ENCODE measurements at regions not wholly inside any gene's neighbourhood (a gene's known extent, or its start where the extent isn't known, plus 50 kb on each side); places are given as distances from the start of the nearest gene placed in this dataset.
"Not testable (repeated sequence)": the region's sequence is repeated elsewhere in the genome, so short reads cannot be mapped to it uniquely, and the experiment has no call there.

DNA sequence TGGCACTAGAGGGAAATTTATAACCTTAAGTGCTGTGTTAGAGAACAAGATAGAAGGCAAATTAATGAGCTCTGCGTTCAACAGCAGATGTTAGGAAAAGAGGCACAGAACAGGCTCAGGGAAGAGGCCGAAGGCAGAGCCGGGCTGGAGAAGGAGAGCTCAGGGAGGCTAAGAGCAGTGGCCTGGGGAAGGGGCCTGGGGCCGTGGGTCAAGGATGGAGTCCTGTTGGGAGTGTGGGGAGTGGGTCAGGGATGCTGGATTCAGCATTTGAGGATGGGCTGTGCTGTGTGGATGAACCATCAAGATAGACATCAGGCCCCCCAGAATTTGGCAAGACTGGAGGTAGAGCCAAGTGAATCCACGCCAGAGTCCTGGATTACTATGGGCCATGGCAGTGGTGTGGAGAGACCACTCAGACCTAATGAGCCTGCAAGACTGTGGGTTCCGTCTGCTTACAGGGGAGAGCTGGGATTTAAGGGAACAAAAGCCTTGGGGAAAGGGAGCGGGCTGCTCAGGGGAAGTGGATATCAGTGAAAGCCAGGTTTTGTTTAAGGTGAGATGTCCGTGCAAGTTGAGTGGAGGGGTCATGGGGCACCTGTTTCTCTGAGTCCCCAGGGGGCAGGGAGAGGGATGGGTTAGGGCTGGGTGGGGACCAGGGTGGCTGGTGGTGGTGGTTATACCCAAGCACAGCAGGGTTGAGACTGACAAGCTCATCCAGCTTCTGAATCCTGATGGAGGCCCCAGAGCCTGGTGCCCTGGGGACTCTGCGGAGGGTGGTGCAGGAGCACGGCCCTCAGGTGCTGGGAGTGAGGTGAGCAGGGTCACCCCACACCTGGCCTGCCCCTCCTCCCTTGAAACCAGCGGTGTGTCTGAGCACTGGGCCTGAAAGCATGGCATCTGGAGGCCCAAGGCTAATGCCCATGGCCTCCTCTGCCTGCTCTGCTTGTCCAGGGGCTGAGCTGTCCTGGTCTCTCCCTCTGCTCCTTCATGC, 101.7 kb downstream of the BMS1 start:
- Mint-ChIP-seq H3K27me3 (peaks cover 15 to 19% of the 10 kb centered on the region in 2 donors), H3K4me3 (no peak overlapping the region), H3K27ac (no peak overlapping the region), H3K4me1 (ENCODE audit: low read depth in 2 of 2) (no peaks in the 10 kb centered on the region), H3K9me3 (peaks cover 8 to 9% of the 10 kb centered on the region in 2 donors), H3K36me3 (ENCODE audit: insufficient read depth) (no peaks in the 10 kb centered on the region)
- ATAC-seq (replicated peaks) (no peak), DNase-seq (no peak)

DNA sequence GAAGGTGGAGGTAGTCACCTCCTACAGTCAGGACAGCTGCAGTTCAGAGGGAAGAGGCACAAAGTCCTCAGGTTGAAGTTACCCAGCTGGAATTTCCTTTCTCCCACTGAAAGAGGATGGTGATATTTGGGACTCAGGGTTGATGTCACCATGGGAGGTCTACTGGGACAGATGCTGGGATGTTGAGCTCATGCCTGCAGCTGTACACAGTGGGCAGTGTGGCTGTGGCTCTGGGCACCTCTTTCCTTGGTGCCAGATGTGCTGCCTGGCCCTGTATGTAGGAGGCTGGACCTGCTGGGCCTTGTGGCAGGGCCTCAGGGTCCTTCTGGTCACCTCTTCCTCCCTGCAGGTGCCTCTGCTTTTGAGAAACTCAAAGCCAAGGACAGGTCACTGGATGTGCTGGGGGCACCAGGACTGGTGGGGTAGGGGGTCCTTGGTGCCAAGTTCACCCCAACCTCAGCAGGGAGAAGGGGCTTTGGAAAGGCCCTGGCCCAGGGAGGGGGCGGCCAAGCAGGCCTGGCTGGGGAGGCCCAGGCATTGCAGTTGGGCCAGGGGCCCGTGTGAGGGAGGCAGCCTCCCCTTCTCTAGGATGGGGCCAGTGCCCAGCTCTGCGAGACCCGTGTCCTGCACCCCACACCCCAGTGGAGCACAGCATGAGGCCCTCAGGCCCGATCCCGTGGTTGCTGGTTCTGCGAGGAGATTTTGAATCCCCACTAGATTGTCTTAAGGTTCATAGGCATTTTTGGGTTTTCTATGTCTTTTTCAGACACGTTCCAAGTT, 103.1 kb downstream of the BMS1 start:
- no peak overlapping the region for H3K27ac Mint-ChIP-seq
- H3K4me3 Mint-ChIP-seq: no peak overlapping the region
- peaks cover 17% of the 10 kb centered on the region in 2 donors for H3K27me3 Mint-ChIP-seq
- H3K36me3 Mint-ChIP-seq (ENCODE audit: insufficient read depth): no peaks in the 10 kb centered on the region
- H3K9me3 Mint-ChIP-seq: peaks cover 8 to 9% of the 10 kb centered on the region in 2 donors
- no peak for ATAC-seq (replicated peaks)
- no peak for DNase-seq
- no peaks in the 10 kb centered on the region for H3K4me1 Mint-ChIP-seq (ENCODE audit: low read depth in 2 of 2)

DNA sequence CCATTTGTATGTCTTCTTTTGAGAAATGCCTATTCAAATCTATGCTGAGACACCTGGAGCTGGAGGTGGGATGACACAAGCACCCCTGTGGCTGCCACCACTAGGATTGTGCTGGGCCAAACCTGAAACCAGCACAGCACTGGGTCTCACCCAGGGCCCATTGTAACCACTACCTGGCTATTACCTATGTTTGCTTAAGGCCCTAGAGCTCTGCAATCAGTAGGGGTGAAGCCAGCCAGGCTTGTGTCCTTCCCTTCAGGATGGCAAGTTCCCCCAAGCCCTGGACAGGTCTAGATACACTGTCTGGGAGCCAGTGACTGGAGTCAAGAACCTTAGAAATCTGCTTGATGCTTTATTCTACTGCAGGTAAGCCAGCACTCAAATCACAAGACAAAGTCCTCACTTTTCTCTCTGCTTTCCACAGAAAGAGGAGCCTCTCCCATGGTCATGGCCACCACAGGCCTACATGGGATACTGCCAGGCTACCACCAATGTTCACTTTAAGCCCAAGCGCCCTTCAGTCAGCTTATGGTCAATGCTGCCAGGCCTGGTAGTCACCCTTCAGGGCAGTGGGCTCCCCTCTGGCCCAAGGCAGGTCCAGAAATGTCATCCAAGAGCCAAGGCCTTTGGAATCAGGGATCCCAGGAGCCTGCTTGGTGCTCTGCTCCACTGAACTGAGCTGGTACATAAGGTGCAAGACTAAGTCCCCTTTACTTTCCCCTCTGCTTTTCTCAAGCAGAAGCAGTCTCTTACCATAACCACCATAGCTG, 105.3 kb downstream of the BMS1 start:
- Mint-ChIP-seq H3K4me3 (no peak overlapping the region), H3K4me1 (ENCODE audit: low read depth in 2 of 2) (no peaks in the 10 kb centered on the region), H3K27me3 (peaks cover 21 to 29% of the 10 kb centered on the region in 2 donors), H3K36me3 (ENCODE audit: insufficient read depth) (no peaks in the 10 kb centered on the region), H3K27ac (no peak overlapping the region), H3K9me3 (no peaks in the 10 kb centered on the region)
- ATAC-seq (replicated peaks): no peak
- DNase-seq: no peak

DNA sequence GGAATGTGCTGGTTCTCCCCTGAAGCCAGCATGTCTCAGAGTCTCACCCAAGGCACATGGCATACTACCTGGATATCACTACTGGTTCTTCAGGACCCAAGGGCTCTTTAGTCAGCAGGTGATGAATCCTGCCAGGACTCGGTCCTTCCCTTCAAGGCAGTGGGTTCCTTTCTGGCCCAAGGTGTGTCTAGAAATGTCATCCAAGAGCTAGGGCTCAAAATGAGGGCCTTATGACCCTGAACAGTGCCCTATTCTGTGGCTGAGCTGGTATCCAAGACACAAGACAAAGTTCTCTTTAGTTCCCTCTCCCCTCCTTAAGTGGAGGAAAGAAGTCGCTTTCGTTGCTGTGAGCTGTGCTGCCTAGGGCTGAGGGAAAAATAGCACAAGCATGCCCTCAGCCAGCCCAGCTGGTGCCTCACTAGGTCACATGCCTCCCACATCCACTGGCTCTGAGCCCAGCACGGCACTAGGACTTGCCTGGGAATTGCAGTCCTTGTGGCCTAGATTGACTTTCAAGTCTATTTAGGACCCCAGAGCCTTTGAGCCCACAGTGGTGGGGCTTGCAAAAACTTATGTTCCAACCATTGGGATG, 106.0 kb downstream of the BMS1 start:
- ATAC-seq (replicated peaks): no peak
- Mint-ChIP-seq H3K4me1 (ENCODE audit: low read depth in 2 of 2) (no peaks in the 10 kb centered on the region), H3K27me3 (peaks cover 22 to 29% of the 10 kb centered on the region in 2 donors), H3K27ac (no peak overlapping the region), H3K36me3 (ENCODE audit: insufficient read depth) (no peaks in the 10 kb centered on the region), H3K9me3 (no peaks in the 10 kb centered on the region), H3K4me3 (no peak overlapping the region)
- DNase-seq: no peak

DNA sequence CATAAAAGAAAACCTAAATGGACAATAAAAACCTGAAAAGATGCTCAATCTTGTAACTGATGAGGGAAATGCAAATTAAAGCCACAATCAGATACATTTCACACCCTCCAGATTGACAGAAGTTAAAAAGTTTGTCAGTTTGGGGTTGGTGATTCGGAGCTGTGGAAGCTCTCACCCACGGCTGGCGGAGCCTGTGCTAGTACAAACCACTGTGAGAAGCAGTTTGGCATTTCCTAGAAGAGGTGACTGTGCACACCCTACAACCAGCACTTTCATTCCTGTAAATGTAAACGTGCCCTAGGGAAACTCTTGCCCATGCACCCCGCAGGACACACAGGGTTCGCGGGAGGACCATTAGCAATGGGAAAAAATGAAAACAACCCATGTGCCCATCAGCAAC, 114.1 kb downstream of the BMS1 start:
- H3K4me3 Mint-ChIP-seq: no peak overlapping the region
- H3K27ac Mint-ChIP-seq: no peak overlapping the region
- no peak for ATAC-seq (replicated peaks)

DNA sequence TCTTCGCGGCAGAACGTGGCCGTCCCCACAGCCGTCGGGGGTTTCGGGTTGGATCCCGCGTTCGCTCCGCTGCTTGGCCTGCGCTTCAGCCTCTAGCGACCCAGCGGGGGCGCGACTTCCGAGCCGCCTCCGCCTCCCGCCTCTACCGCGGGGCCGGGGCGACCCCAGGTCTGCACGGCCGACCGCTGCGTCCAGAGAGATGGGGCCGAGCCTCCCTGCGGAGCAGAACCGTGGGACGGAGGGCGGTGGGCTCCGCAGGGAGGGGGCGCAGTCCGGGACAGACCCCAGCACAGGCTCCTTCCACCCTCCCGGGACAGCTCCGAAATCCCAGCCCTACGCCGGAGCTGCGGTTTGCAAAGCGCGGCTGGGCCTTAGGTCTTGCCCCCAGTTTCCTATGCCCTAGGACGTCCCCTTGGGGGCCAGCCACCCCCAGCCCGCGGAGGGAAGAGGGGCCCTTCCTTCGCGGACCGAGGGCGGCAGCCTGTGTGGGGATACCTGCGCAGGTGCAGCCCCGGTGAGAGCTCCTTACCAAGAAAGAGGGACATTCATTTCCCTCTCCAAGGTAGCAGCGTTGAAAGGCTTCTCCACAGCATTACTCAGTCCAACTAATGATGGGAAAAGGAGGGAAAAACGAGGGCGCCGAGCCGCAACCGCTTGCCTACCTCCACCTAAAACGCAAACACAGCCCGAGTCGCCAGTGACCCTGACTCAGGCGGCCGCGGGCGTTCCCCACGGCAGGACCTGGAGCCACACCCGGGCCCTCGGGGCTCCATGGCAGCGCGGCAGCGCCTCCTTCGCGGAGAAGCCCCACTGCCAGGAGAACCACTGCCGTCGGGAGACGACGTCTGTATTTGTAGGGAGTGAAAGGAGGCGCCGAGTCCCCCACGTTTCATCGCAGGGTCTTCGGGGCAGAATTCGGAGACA, 115.7 kb downstream of the BMS1 start:
- ATAC-seq (replicated peaks) (no peak), DNase-seq (no peak)
- Mint-ChIP-seq H3K27ac (no peak overlapping the region), H3K4me3 (no peak overlapping the region), H3K4me1 (ENCODE audit: low read depth in 2 of 2) (peaks cover 5 to 10% of the 10 kb centered on the region in 2 donors), H3K27me3 (peaks cover 45 to 74% of the 10 kb centered on the region in 2 donors), H3K36me3 (ENCODE audit: insufficient read depth) (peaks cover 3% of the 10 kb centered on the region), H3K9me3 (peaks cover 0 to 7% of the 10 kb centered on the region in 2 donors)

More for the DNA sequence above, 114.1 kb downstream of the BMS1 start:
- H3K36me3 Mint-ChIP-seq (ENCODE audit: insufficient read depth): peaks cover 3% of the 10 kb centered on the region
- H3K4me1 Mint-ChIP-seq (ENCODE audit: low read depth in 2 of 2): peaks cover 5 to 10% of the 10 kb centered on the region in 2 donors
- no peak for DNase-seq
- H3K9me3 Mint-ChIP-seq: peaks cover 0 to 4% of the 10 kb centered on the region in 2 donors
- peaks cover 35 to 59% of the 10 kb centered on the region in 2 donors for H3K27me3 Mint-ChIP-seq

DNA sequence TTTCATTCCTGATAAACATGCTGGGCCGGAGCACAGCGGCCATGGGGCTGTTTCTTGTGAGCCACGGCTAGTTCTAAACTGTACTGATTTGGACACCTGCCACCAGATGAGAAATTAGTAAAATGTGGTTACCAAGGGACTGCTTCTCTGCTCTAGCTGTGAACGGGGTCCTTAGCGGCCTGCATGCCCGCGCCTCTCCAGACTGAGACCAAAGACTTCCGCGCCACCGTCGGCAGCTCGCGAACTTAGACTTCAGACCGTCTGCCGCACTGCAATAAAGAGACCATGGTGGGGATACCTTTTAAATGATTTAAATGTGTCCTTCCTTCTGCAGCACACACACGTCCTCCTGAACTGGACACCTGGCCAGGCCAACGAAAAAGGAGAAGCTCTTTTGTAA, 116.4 kb downstream of the BMS1 start:
- peaks cover 39 to 77% of the 10 kb centered on the region in 2 donors for H3K27me3 Mint-ChIP-seq
- H3K4me1 Mint-ChIP-seq (ENCODE audit: low read depth in 2 of 2): peaks cover 5 to 10% of the 10 kb centered on the region in 2 donors
- no peak for DNase-seq
- peaks cover 3% of the 10 kb centered on the region for H3K36me3 Mint-ChIP-seq (ENCODE audit: insufficient read depth)
- H3K9me3 Mint-ChIP-seq: peaks cover 0 to 7% of the 10 kb centered on the region in 2 donors
- no peak overlapping the region for H3K4me3 Mint-ChIP-seq
- no peak for ATAC-seq (replicated peaks)
- no peak overlapping the region for H3K27ac Mint-ChIP-seq

DNA sequence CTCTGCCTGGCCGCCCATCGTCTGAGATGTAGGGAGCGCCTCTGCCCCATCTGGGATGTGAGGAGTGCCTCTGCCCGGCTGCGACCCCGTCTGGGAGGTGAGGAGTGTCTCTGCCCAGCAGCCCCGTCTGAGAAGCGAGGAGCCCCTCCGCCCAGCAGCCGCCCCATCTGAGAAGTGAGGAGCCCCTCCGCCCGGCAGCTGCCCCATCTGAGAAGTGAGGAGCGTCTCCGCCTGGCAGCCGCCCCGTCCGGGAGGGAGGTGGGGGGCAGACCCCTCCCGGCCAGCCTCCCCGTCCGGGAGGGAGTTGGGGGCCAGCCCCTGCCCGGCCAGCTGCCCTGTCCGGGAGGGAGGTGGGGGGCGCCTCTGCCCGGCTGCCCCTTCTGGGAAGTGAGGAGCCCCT, 117.8 kb downstream of the BMS1 start:
- H3K4me1 Mint-ChIP-seq (ENCODE audit: low read depth in 2 of 2); H3K36me3 Mint-ChIP-seq (ENCODE audit: insufficient read depth); ATAC-seq (replicated peaks); H3K9me3 Mint-ChIP-seq; H3K4me3 Mint-ChIP-seq; DNase-seq; H3K27ac Mint-ChIP-seq: not testable (repeated sequence)
- H3K27me3 Mint-ChIP-seq: peaks cover 39 to 81% of the 10 kb centered on the region in 2 donors

DNA sequence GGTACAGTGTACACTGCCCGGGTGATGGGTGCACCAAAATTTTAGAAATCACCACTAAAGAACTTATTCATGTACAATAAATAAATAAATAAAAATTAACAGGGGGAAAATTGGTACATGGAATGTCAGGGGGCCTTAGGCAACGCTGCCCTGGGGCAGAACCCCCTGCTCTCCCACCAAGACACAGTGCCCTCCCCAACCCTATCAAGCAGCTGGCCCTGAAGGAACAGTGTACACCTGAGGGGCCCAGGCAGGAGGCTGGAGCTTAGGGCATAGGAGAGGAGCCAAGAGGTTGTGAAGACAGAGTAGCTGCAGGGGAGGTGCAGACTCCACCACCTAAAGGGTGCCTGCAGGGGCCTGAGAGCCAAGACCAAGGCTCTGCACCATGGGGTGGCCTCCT, 128.8 kb downstream of the BMS1 start:
- Mint-ChIP-seq H3K36me3 (ENCODE audit: insufficient read depth) (no peaks in the 10 kb centered on the region), H3K27me3 (peaks cover 19 to 31% of the 10 kb centered on the region in 2 donors), H3K4me3 (no peak overlapping the region), H3K9me3 (peaks cover 6 to 7% of the 10 kb centered on the region in 2 donors), H3K4me1 (ENCODE audit: low read depth in 2 of 2) (no peaks in the 10 kb centered on the region), H3K27ac (no peak overlapping the region)
- ATAC-seq (replicated peaks): no peak
- DNase-seq: no peak

DNA sequence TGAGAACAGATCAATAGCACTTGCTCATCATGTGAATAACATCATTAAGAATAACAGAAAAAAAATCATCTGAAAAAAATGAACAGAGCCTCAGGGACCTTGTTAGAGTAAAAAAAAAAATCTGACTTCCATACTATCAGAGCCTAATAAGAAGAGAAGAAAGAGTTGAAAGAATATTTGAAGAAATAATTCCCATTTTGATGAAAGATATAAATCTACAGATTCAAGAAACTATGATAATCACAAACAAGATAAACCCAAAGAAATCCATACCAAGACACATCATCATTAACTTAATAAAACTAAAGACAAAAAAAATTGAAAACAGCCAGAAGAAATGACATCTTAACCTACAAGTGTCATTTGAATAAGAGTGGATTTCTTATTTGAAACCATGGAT, 134.4 kb downstream of the BMS1 start:
- Mint-ChIP-seq H3K4me3 (no peak overlapping the region), H3K9me3 (peaks cover 7 to 8% of the 10 kb centered on the region in 2 donors), H3K27ac (no peak overlapping the region), H3K36me3 (ENCODE audit: insufficient read depth) (no peaks in the 10 kb centered on the region), H3K27me3 (peaks cover 0 to 7% of the 10 kb centered on the region in 2 donors), H3K4me1 (ENCODE audit: low read depth in 2 of 2) (no peaks in the 10 kb centered on the region)
- ATAC-seq (replicated peaks) (no peak), DNase-seq (no peak)

DNA sequence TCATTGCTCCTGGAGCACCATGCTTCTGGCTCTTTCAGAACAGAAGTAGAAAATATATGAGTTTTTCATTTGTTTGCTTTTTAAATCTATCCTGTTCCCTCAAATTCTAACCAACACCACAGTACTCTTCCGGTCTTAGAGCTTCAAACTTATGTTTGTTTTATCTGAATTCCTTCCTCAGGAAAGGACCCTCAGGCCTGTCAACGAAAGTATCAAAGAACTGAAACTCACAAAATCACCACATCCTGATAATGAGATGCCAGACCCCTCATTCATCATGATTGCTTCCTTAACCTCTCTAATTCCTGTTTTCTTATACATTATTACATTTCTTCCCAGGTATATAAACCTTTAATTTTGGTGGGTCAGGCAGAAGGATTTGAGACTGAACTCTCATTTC, 135.2 kb downstream of the BMS1 start:
- Mint-ChIP-seq H3K4me1 (ENCODE audit: low read depth in 2 of 2) (no peaks in the 10 kb centered on the region), H3K4me3 (no peak overlapping the region), H3K36me3 (ENCODE audit: insufficient read depth) (no peaks in the 10 kb centered on the region), H3K9me3 (peaks cover 7 to 8% of the 10 kb centered on the region in 2 donors), H3K27ac (no peak overlapping the region), H3K27me3 (peaks cover 0 to 7% of the 10 kb centered on the region in 2 donors)
- ATAC-seq (replicated peaks) (no peak), DNase-seq (no peak)

DNA sequence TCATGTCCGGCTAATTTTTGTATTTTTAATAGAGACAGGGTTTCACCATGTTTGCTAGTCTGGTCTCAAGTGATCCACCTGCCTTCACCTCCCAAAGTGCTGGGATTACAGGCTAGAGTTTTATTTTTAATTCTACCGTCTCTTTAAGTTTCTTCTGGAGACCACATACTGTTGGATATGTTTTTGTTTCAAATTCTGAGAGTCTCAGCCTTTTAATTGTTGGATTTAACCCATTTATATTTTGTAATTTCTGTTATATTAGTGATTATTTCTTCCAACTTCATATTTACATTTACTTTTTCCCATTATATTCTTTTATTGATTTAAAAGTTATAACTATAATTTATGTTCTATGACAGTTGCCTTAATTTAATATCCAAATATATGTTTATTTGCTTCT, 139.4 kb downstream of the BMS1 start:
- H3K36me3 Mint-ChIP-seq (ENCODE audit: insufficient read depth): no peaks in the 10 kb centered on the region
- H3K4me1 Mint-ChIP-seq (ENCODE audit: low read depth in 2 of 2): no peaks in the 10 kb centered on the region
- DNase-seq: no peak
- H3K27ac Mint-ChIP-seq: no peak overlapping the region
- H3K4me3 Mint-ChIP-seq: no peak overlapping the region
- peaks cover 8 to 13% of the 10 kb centered on the region in 2 donors for H3K27me3 Mint-ChIP-seq
- ATAC-seq (replicated peaks): no peak
- peaks cover 0 to 2% of the 10 kb centered on the region in 2 donors for H3K9me3 Mint-ChIP-seq

All from effector memory CD8-positive, alpha-beta T cell (primary cell).